A549 (cell line): ENCODE measurements at regions not wholly inside any gene's neighbourhood (a gene's known extent, or its start where the extent isn't known, plus 50 kb on each side); places are given as distances from the start of the nearest gene placed in this dataset.

Experiments used
- BHLHE40 ChIP-seq: IDR thresholded peaks from 2 replicates; pipeline ENCODE4 v1.6.1; 2012; ENCODE audit warnings: low read depth, low read length, inconsistent platforms
- MAFK ChIP-seq: fragments of 450-650 bp; IDR thresholded peaks from 2 replicates; pipeline ENCODE4 v1.6.1; 2014; ENCODE audit not compliant: partially characterized antibody

DNA sequence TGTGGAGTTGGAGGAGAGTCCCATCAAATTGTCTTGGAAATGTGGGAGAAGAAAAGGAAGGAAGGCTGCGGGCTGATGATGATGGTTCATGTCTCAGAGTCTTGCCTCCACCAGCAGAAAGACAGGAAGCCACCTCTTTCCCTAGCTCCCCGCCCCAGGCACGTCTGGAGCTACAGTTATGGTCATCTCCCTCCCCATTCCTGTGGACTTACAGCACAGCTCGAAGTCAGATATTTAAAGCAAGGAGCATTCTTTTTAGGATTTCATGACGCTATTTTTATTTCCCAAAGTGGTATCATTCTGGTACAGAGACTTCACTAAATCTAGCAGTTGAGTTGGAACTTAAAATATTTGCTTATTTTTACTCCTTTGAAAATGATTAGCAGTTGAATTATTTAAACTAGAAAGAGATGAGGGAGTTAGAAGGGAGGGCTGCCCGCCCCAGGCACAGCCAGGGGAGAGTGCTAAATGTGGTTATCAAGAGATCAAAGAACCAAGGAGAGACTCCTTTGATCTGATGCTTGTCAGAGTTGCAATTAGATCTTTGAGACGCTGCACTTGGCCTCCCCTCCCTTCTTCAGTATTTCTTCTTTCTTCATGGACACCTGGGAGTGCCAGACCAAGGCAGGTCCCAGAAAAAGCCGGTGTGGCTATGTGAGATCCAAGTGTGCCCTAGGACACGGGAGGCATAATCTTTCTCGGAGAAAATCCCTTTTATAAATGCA, 199.9 kb upstream of the SOX4 start:
- TF ChIP-seq BHLHE40 = no peak
- TF ChIP-seq MAFK = no peak
